ENCODE measurements at regions not wholly inside any gene's neighbourhood (a gene's known extent, or its start where the extent isn't known, plus 50 kb on each side); places are given as distances from the start of the nearest gene placed in this dataset.

GRCh38 chr5:89471541-89471940 lies 588.6 kb upstream of the MEF2C start:
- no peak for TF ChIP-seq CTCF (IDR thresholded peaks at IDR 0.05; ENCODE audit: low read depth, low read length)
- no peak for DNase-seq (ENCODE audit: low read depth, low spot score)
- Histone ChIP-seq H3K27ac (ENCODE audit: low read depth, low read length) (no peak overlapping the region), H3K27me3 (ENCODE audit: control insufficient read depth, insufficient read depth, low read length) (no peaks in the 10 kb centered on the region), H3K9me3 (ENCODE audit: control insufficient read depth, insufficient read depth, low read length) (no peaks in the 10 kb centered on the region), H3K4me3 (ENCODE audit: low read depth, low read length) (no peak overlapping the region)
- POLR2A ChIA-PET: no interaction called here
- CTCF ChIA-PET: interaction anchor here (1.1 kb wide), 1 partner anchor 744 kb away, joined by 4 read pairs; no protein-coding TSS in a partner anchor

GRCh38 chr5:89471115-89471514 lies 588.1 kb upstream of the MEF2C start:
- POLR2A ChIA-PET: no interaction called here
- no peak for TF ChIP-seq CTCF (IDR thresholded peaks at IDR 0.05; ENCODE audit: low read depth, low read length)
- CTCF ChIA-PET: interaction anchor here (1.1 kb wide), 1 partner anchor 743 kb away, joined by 4 read pairs; no protein-coding TSS in a partner anchor
- Histone ChIP-seq H3K27me3 (ENCODE audit: control insufficient read depth, insufficient read depth, low read length) (no peaks in the 10 kb centered on the region), H3K4me3 (ENCODE audit: low read depth, low read length) (no peak overlapping the region), H3K9me3 (ENCODE audit: control insufficient read depth, insufficient read depth, low read length) (no peaks in the 10 kb centered on the region), H3K27ac (ENCODE audit: low read depth, low read length) (no peak overlapping the region)
- no peak for DNase-seq (ENCODE audit: low read depth, low spot score)

GRCh38 chr5:89470658-89471057 lies 587.7 kb upstream of the MEF2C start:
- H3K4me3 ChIP-seq (ENCODE audit: low read depth, low read length): no peak overlapping the region
- DNase-seq (ENCODE audit: low read depth, low spot score): no peak
- H3K27ac ChIP-seq (ENCODE audit: low read depth, low read length): no peak overlapping the region
- H3K27me3 ChIP-seq (ENCODE audit: control insufficient read depth, insufficient read depth, low read length): no peaks in the 10 kb centered on the region
- ChIA-PET CTCF (no interaction called here), POLR2A (no interaction called here)
- no peaks in the 10 kb centered on the region for H3K9me3 ChIP-seq (ENCODE audit: control insufficient read depth, insufficient read depth, low read length)
- TF ChIP-seq CTCF (IDR thresholded peaks at IDR 0.05; ENCODE audit: low read depth, low read length): no peak

GRCh38 chr5:89458332-89458656 lies 575.3 kb upstream of the MEF2C start:
- DNase-seq (ENCODE audit: low read depth, low spot score): no peak
- H3K27me3 ChIP-seq (ENCODE audit: control insufficient read depth, insufficient read depth, low read length): no peaks in the 10 kb centered on the region
- no peaks in the 10 kb centered on the region for H3K9me3 ChIP-seq (ENCODE audit: control insufficient read depth, insufficient read depth, low read length)
- CTCF ChIA-PET: no interaction called here
- no peak overlapping the region for H3K4me3 ChIP-seq (ENCODE audit: low read depth, low read length)
- POLR2A ChIA-PET: no interaction called here
- TF ChIP-seq CTCF (IDR thresholded peaks at IDR 0.05; ENCODE audit: low read depth, low read length): no peak
- H3K27ac ChIP-seq (ENCODE audit: low read depth, low read length): no peak overlapping the region

GRCh38 chr5:89457411-89458331 lies 574.7 kb upstream of the MEF2C start:
- Histone ChIP-seq H3K27me3 (ENCODE audit: control insufficient read depth, insufficient read depth, low read length) (no peaks in the 10 kb centered on the region), H3K27ac (ENCODE audit: low read depth, low read length) (no peak overlapping the region), H3K9me3 (ENCODE audit: control insufficient read depth, insufficient read depth, low read length) (no peaks in the 10 kb centered on the region), H3K4me3 (ENCODE audit: low read depth, low read length) (no peak overlapping the region)
- ChIA-PET POLR2A (no interaction called here), CTCF (interaction anchor here (0.6 kb wide), 1 partner anchor 612 kb away, joined by 4 read pairs; no protein-coding TSS in a partner anchor)
- no peak for TF ChIP-seq CTCF (IDR thresholded peaks at IDR 0.05; ENCODE audit: low read depth, low read length)
- no peak for DNase-seq (ENCODE audit: low read depth, low spot score)

Data from AG04450 (cell line).